ENCODE measurements at regions not wholly inside any gene's neighbourhood (a gene's known extent, or its start where the extent isn't known, plus 50 kb on each side); places are given as distances from the start of the nearest gene placed in this dataset.

DNA sequence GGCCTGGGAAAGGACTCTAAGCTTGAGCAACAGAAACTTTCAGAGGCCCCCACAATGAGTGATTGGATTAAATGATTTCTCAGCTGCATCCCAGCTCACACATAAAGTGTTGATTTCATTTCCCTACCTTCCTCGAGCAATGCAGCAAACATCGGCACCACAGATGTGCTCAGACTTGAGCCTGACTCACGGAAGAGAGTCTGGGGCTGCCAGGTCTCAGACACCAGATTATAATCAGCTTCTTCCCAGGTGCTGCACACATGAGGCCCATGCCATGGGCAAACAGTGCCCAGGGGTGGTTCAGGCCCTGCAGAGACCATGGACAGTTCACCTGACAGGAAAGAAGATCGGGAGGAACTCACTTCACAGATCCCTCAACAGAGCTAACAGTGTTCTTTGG lies 226.6 kb upstream of the TENM4 start:
- Histone ChIP-seq H3K4me1 (no peaks in the 10 kb centered on the region), H3K4me3 (no peak overlapping the region), H3K4me2 (no peak overlapping the region), H3K9me3 (no peaks in the 10 kb centered on the region), H3K27ac (no peak overlapping the region)
- WGBS (ENCODE audit: missing lambda C conversion rate): 5% methylated on average over 4 of the region's 4 CpGs
- ATAC-seq (no peak), DNase-seq (ENCODE audit: low read depth in 1 of 2, low spot score in 1 of 2) (no peak), FAIRE-seq (no peak)
- TF ChIP-seq, protein P1, sequence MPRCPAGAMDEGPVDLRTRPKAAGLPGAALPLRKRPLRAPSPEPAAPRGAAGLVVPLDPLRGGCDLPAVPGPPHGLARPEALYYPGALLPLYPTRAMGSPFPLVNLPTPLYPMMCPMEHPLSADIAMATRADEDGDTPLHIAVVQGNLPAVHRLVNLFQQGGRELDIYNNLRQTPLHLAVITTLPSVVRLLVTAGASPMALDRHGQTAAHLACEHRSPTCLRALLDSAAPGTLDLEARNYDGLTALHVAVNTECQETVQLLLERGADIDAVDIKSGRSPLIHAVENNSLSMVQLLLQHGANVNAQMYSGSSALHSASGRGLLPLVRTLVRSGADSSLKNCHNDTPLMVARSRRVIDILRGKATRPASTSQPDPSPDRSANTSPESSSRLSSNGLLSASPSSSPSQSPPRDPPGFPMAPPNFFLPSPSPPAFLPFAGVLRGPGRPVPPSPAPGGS (IDR thresholded peaks at IDR 0.05): no peak
- TF ChIP-seq MYC (IDR thresholded peaks at IDR 0.05; ENCODE audit: borderline replicate concordance, low read length) (no peak), POLR2A (IDR thresholded peaks at IDR 0.05; ENCODE audit: low read length) (no peak), POLR2AphosphoS2 (conservative IDR thresholded peaks at IDR 0.05; ENCODE audit: low read length) (no peak), ZC3H11A (IDR thresholded peaks at IDR 0.05) (no peak), KDM1A (IDR thresholded peaks at IDR 0.05; ENCODE audit: low read depth) (no peak), CHD2 (IDR thresholded peaks at IDR 0.05; ENCODE audit: low read length, partially characterized antibody) (no peak), EP300 (IDR thresholded peaks at IDR 0.05) (no peak), JUNB (IDR thresholded peaks at IDR 0.05) (no peak), HOXB13 (CRISPR knock-in tag; IDR thresholded peaks at IDR 0.05; ENCODE audit: low read depth) (no peak), HOXB5 (CRISPR knock-in tag; IDR thresholded peaks at IDR 0.05) (no peak), PHF8 (IDR thresholded peaks at IDR 0.05; ENCODE audit: borderline replicate concordance, low read depth) (no peak), JUN (IDR thresholded peaks at IDR 0.05) (no peak), HDAC2 (IDR thresholded peaks at IDR 0.05) (no peak), RARB (CRISPR knock-in tag; IDR thresholded peaks at IDR 0.05) (no peak), GATA3 (IDR thresholded peaks at IDR 0.05; ENCODE audit: borderline replicate concordance) (no peak)
- TF ChIP-seq, protein P2, sequence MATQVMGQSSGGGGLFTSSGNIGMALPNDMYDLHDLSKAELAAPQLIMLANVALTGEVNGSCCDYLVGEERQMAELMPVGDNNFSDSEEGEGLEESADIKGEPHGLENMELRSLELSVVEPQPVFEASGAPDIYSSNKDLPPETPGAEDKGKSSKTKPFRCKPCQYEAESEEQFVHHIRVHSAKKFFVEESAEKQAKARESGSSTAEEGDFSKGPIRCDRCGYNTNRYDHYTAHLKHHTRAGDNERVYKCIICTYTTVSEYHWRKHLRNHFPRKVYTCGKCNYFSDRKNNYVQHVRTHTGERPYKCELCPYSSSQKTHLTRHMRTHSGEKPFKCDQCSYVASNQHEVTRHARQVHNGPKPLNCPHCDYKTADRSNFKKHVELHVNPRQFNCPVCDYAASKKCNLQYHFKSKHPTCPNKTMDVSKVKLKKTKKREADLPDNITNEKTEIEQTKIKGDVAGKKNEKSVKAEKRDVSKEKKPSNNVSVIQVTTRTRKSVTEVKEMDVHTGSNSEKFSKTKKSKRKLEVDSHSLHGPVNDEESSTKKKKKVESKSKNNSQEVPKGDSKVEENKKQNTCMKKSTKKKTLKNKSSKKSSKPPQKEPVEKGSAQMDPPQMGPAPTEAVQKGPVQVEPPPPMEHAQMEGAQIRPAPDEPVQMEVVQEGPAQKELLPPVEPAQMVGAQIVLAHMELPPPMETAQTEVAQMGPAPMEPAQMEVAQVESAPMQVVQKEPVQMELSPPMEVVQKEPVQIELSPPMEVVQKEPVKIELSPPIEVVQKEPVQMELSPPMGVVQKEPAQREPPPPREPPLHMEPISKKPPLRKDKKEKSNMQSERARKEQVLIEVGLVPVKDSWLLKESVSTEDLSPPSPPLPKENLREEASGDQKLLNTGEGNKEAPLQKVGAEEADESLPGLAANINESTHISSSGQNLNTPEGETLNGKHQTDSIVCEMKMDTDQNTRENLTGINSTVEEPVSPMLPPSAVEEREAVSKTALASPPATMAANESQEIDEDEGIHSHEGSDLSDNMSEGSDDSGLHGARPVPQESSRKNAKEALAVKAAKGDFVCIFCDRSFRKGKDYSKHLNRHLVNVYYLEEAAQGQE (IDR thresholded peaks at IDR 0.05): no peak
- TF ChIP-seq, protein P3, sequence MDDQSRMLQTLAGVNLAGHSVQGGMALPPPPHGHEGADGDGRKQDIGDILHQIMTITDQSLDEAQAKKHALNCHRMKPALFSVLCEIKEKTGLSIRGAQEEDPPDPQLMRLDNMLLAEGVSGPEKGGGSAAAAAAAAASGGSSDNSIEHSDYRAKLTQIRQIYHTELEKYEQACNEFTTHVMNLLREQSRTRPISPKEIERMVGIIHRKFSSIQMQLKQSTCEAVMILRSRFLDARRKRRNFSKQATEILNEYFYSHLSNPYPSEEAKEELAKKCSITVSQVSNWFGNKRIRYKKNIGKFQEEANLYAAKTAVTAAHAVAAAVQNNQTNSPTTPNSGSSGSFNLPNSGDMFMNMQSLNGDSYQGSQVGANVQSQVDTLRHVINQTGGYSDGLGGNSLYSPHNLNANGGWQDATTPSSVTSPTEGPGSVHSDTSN (IDR thresholded peaks at IDR 0.05): no peak
- TF ChIP-seq, protein P4, sequence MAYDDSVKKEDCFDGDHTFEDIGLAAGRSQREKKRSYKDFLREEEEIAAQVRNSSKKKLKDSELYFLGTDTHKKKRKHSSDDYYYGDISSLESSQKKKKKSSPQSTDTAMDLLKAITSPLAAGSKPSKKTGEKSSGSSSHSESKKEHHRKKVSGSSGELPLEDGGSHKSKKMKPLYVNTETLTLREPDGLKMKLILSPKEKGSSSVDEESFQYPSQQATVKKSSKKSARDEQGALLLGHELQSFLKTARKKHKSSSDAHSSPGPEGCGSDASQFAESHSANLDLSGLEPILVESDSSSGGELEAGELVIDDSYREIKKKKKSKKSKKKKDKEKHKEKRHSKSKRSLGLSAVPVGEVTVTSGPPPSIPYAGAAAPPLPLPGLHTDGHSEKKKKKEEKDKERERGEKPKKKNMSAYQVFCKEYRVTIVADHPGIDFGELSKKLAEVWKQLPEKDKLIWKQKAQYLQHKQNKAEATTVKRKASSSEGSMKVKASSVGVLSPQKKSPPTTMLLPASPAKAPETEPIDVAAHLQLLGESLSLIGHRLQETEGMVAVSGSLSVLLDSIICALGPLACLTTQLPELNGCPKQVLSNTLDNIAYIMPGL (CRISPR knock-in tag; IDR thresholded peaks at IDR 0.05; ENCODE audit: borderline replicate concordance): no peak
- POLR2A ChIA-PET: no interaction called here
- CTCF ChIA-PET: no interaction called here

DNA sequence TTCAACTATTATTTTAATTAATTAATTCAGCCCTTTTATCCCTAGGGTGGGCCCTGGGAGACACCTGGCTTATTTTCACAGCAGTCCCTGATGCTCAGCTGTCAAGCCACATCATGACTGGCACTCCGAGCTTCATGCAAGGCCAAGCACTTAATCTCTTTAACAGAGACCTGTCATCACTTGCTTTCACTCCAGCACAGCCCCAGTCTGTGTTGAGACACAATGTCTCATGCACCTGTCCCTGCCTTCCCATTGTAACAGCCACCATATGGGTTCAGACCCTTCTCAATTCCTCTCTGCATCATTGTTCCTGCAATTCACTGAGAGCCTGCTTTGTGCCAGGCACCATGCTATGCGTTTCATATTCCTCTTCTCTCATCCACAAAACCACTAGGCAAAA lies 222.2 kb upstream of the TENM4 start:
- FAIRE-seq: no peak

More for the DNA sequence above, 222.2 kb upstream of the TENM4 start:
- H3K4me2 ChIP-seq: no peak overlapping the region
- CTCF ChIA-PET: interaction anchor here (1.0 kb wide), 1 partner anchor 21 kb away, joined by 3 read pairs; no protein-coding TSS in a partner anchor
- 3% methylated on average over 2 of the region's 2 CpGs for WGBS (ENCODE audit: missing lambda C conversion rate)
- TF ChIP-seq CBX2 (IDR thresholded peaks at IDR 0.05; ENCODE audit: borderline replicate concordance, low read depth) (no peak), JUN (IDR thresholded peaks at IDR 0.05) (no peak)
- no peak overlapping the region for H3K27ac ChIP-seq
- DNase-seq (ENCODE audit: low read depth in 1 of 2, low spot score in 1 of 2) (no peak), ATAC-seq (no peak)
- H3K4me3 ChIP-seq: no peak overlapping the region
- no peaks in the 10 kb centered on the region for H3K9me3 ChIP-seq
- POLR2A ChIA-PET: no interaction called here
- H3K4me1 ChIP-seq: no peaks in the 10 kb centered on the region
